Type B pancreatic cell (in vitro differentiated cells): ENCODE measurements at regions not wholly inside any gene's neighbourhood (a gene's known extent, or its start where the extent isn't known, plus 50 kb on each side); places are given as distances from the start of the nearest gene placed in this dataset.

Source experiments
- DNase-seq: peaks from one replicate; pipeline ENCODE4 v3.0.0; 2021; ENCODE audit warnings: mixed read lengths; ENCODE audit not compliant: unreplicated experiment; ENCODE audit errors: extremely low spot score
- H3K27ac Mint-ChIP-seq: 2 replicates; pipeline ENCODE4 v1.8.0; 2021; ENCODE audit warnings: mild to moderate bottlenecking, mixed read lengths
- H3K27me3 Mint-ChIP-seq: 2 replicates; pipeline ENCODE4 v1.8.0; 2021; ENCODE audit warnings: mixed read lengths
- H3K36me3 Mint-ChIP-seq: 2 replicates; pipeline ENCODE4 v1.8.0; 2021; ENCODE audit warnings: mixed read lengths
- H3K4me1 Mint-ChIP-seq: one replicate; pipeline ENCODE4 v1.8.0; 2021; ENCODE audit warnings: mixed read lengths; ENCODE audit not compliant: unreplicated experiment
- H3K4me3 Mint-ChIP-seq: 2 replicates; pipeline ENCODE4 v1.8.0; 2021; ENCODE audit warnings: mild to moderate bottlenecking, mixed read lengths
- H3K9me3 Mint-ChIP-seq: 2 replicates; pipeline ENCODE4 v1.8.0; 2021; ENCODE audit warnings: mixed read lengths
- TF ChIP-seq, protein P1 (sequence below): fragments of 200-600 bp; sonication (generic); conservative IDR thresholded peaks from 2 replicates; pipeline ENCODE4 v1.5.0; 2021; ENCODE audit warnings: antibody characterized with exemption, mild to moderate bottlenecking

DNA sequence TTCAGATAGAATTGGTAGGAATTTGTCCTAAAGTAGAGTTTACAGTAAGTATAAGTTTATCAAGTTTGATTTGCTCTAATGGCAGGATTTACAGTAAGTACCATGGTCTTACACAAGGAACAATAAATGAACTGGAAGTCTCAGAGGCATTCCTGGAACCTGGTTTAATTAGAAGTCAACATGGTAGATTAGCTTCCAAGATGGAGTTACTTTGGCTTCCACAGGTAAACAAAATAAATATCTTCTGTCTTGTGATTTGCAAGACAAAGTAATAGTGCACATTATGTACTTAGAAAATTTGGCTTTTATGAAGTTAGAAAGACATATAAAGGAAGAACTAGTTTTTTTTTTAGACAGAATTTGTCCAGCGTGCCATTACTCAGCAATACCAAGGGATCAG lies 190.7 kb downstream of the GLUD2 start:
- Mint-ChIP-seq H3K27ac (no peak overlapping the region), H3K36me3 (no peaks in the 10 kb centered on the region), H3K4me3 (no peak overlapping the region), H3K27me3 (no peaks in the 10 kb centered on the region), H3K4me1 (no peaks in the 10 kb centered on the region), H3K9me3 (no peaks in the 10 kb centered on the region)
- TF ChIP-seq, protein P1, sequence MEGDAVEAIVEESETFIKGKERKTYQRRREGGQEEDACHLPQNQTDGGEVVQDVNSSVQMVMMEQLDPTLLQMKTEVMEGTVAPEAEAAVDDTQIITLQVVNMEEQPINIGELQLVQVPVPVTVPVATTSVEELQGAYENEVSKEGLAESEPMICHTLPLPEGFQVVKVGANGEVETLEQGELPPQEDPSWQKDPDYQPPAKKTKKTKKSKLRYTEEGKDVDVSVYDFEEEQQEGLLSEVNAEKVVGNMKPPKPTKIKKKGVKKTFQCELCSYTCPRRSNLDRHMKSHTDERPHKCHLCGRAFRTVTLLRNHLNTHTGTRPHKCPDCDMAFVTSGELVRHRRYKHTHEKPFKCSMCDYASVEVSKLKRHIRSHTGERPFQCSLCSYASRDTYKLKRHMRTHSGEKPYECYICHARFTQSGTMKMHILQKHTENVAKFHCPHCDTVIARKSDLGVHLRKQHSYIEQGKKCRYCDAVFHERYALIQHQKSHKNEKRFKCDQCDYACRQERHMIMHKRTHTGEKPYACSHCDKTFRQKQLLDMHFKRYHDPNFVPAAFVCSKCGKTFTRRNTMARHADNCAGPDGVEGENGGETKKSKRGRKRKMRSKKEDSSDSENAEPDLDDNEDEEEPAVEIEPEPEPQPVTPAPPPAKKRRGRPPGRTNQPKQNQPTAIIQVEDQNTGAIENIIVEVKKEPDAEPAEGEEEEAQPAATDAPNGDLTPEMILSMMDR, result no peak
- no peak for DNase-seq

- no peaks in the 10 kb centered on the region for H3K4me1 Mint-ChIP-seq
- no peaks in the 10 kb centered on the region for H3K27me3 Mint-ChIP-seq
- H3K27ac Mint-ChIP-seq, result no peak overlapping the region
- no peak overlapping the region for H3K4me3 Mint-ChIP-seq
- no peaks in the 10 kb centered on the region for H3K36me3 Mint-ChIP-seq
- TF ChIP-seq, protein P1, result no peak
- DNase-seq, result no peak
- no peaks in the 10 kb centered on the region for H3K9me3 Mint-ChIP-seq
These were observed 197.1 kb downstream of the GLUD2 start for GRCh38 chrX:121244511-121244910.

- H3K4me3 Mint-ChIP-seq, result no peak overlapping the region
- DNase-seq, result no peak
- no peaks in the 10 kb centered on the region for H3K4me1 Mint-ChIP-seq
- no peak overlapping the region for H3K27ac Mint-ChIP-seq
- H3K9me3 Mint-ChIP-seq, result no peaks in the 10 kb centered on the region
- TF ChIP-seq, protein P1, result no peak
- no peaks in the 10 kb centered on the region for H3K36me3 Mint-ChIP-seq
- no peaks in the 10 kb centered on the region for H3K27me3 Mint-ChIP-seq
These were observed 198.4 kb downstream of the GLUD2 start for GRCh38 chrX:121245763-121246162.

GRCh38 chrX:121254336-121254735 lies 206.9 kb downstream of the GLUD2 start:
- no peak for DNase-seq
- H3K27me3 Mint-ChIP-seq, result no peaks in the 10 kb centered on the region
- H3K9me3 Mint-ChIP-seq, result peaks cover 10% of the 10 kb centered on the region
- no peak overlapping the region for H3K27ac Mint-ChIP-seq
- TF ChIP-seq, protein P1, result peak; percentile 41
- no peak overlapping the region for H3K4me3 Mint-ChIP-seq
- H3K36me3 Mint-ChIP-seq, result no peaks in the 10 kb centered on the region
- H3K4me1 Mint-ChIP-seq, result no peaks in the 10 kb centered on the region

- no peak for DNase-seq
- Mint-ChIP-seq H3K36me3 (no peaks in the 10 kb centered on the region), H3K9me3 (peaks cover 7% of the 10 kb centered on the region), H3K4me1 (no peaks in the 10 kb centered on the region), H3K27me3 (no peaks in the 10 kb centered on the region), H3K4me3 (no peak overlapping the region), H3K27ac (no peak overlapping the region)
- TF ChIP-seq, protein P1, result no peak
These were observed 209.2 kb downstream of the GLUD2 start for GRCh38 chrX:121256647-121257046.

GRCh38 chrX:121258545-121258944 lies 211.1 kb downstream of the GLUD2 start:
- H3K27me3 Mint-ChIP-seq, result no peaks in the 10 kb centered on the region
- no peaks in the 10 kb centered on the region for H3K9me3 Mint-ChIP-seq
- no peaks in the 10 kb centered on the region for H3K36me3 Mint-ChIP-seq
- DNase-seq, result no peak
- H3K4me1 Mint-ChIP-seq, result no peaks in the 10 kb centered on the region
- TF ChIP-seq, protein P1, result no peak
- H3K4me3 Mint-ChIP-seq, result no peak overlapping the region
- no peak overlapping the region for H3K27ac Mint-ChIP-seq
